NCI-H446 treated with DMSO at 0.1 percent for 48 hours (cell line): ENCODE measurements at regions not wholly inside any gene's neighbourhood (a gene's known extent, or its start where the extent isn't known, plus 50 kb on each side); places are given as distances from the start of the nearest gene placed in this dataset.

Experiments
- DNase-seq: peaks from one replicate; lab custom pipeline; 2025; lab: John Stamatoyannopoulos, UW

DNA sequence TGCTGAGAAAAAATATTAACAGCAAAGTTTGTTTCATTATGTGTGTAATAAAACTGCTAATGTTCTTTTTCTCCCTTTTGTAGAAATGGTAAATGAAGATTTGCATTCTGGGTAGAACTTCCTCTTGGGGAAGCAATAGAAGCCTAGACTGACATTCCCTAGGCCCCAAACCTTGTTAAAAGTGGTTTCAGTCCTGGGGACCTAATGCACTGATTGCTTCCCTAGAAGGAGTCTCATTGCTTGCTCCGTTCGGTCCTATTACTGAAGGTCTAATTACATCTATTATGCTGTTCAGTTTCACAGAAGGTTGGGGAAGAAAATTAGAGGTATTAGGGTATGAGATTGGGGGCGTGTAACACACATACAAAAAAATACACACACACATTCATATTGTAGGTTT, 893.8 kb downstream of the TLE4 start:
- DNase-seq = no peak

DNA sequence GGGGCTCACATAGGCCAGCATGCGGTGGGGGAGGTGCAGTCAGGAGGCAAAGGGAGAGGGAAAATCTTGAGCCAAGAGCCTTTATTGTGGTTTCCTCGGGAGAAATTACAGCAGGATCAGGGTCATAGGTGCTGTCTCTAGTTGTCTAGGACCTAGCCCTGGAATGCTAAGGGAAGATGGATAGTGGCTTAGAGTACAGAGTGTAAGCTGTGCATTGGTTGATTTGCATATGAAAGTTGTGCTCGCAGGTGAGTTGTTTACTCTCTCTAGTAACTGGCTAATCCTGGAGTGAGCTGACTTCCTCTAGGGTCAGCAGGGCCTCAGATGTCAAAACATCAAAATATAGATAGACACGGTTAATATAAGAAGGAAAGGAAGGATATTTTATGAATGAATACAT, 877.7 kb downstream of the TLE4 start:
- DNase-seq = no peak

DNA sequence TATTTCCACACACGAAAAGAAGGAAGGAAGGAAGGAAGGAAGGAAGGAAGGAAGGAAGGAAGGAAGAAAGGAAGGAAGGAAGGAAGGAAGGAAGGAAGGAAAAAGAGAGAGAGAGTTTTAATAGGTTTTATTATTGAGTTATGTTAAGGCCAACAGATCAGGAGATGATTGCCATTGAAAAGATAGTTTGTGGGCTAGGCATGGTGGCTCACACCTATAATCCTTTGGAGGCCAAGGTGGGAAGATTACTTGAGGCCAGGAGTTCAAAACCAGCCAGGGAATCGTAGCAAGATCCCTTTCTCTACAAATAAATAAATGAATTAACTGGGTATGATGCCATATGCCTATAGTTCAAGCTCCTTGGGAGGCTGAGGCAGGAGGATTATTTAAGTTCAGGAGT, 877.2 kb downstream of the TLE4 start:
- no peak for DNase-seq

- no peak for DNase-seq
These were observed 876.1 kb downstream of the TLE4 start for GRCh38 chr9:80447876-80448275.

DNA sequence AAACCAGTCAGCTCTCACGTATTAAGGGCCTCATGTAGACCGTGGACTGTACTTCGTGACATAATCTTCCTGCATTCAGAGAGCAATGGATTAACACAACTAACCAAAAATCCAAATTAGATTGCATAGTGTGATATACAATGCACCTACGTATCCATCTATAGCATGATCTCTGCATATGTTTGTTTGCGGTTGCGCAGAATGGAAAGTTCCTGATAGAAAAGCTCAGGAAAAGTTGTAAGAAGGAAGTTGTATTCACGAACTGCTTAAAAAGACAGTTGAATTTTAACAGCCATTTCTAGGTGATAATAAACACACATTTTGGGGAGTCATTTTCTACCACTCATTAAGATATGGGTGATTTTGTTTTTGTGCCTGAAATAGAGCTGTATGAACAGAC, 869.0 kb downstream of the TLE4 start:
- DNase-seq = no peak

DNA sequence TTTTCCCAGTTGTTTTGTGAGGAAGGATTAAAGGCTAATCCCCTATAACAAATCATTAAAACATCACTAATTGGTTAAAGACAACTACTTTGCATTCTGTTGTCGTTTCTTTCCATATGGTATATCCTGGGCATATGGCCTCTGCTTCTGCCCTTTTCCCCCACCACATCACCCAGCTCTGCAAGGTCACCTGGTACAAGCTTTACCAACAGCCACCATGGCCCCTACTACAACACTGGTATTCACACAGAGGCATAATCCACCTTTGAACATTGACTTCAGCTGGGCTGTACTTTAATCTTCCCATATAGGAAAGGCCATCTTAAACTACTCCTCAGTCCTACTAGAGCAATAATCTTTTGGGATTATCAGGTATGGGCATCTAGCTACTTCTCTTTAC, 866.1 kb downstream of the TLE4 start:
- no peak for DNase-seq

DNA sequence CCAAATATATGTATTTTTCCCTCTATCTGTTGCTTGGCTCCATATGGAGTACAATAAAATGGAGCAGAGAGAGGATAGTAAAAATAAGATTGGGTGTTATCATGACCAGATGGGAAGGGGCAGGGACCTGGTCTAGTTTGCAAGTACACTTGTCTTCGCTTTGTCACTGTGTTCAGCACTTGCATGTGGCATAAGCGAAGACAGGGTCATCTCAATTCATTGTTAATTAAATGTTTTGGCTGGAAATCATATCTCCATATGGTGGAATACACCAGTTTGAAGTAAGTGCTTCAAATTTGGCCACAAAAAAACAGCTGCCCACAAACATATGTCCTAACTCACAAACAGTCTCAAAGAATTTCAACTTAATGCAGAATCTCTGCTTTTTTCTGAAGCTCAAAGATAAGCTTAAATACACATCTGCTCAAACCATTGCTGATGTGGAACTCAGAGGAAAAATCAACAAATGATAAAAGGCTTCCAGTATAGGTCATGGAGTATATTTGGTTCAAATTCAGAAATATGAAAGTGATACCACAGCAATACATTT, 865.4 kb downstream of the TLE4 start:
- peak; percentile 2 for DNase-seq

GRCh38 chr9:80435591-80435990, 863.8 kb downstream of the TLE4 start:
- DNase-seq = peak; percentile 3

GRCh38 chr9:80426992-80427391, 855.2 kb downstream of the TLE4 start:
- DNase-seq = no peak

DNA sequence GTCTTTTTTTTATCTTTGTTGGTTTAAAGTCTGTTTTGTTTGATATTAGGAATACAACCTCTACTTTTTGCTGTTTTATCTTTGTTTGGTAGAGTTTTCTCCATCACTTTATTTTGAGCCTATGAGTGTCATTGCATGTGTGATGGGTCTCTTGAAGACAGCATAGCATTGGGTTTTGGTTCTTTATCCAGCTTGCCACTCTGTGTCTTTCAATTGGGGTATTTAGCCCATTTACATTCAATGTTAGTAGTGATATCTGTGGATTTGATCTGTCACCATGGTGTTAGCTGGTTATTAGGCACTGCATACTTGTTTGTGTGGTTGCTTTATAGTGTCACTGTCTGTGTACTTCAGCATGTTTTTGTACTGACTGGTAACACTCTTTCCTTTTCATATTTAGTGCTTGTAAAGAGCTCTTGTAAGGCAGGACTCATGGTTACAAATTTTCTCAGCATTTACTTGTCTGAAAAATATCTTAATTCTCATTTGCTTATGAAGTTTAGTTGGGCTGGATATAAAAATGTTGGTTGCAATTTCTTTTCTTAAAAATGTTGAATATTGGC, 845.5 kb downstream of the TLE4 start:
- no peak for DNase-seq

DNA sequence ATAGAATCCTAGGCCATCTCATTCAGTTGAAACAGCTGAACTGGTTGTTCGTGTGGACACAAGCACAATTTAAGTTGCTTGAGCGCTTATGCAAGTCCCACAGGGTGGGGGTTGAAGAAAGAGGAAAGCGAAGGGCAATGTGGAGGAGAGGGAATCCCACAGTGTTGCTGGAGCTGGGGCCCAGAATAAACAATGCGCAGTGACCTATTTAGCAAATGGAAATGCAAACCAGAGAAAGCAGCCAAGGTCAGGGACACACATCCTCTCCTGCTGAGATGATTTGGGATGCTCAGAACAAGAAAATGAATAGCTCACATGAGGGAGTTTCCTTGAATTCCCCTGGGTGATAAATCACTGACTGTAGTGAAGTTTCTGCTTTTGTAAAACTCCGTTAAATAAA, 838.3 kb downstream of the TLE4 start:
- DNase-seq = no peak

DNA sequence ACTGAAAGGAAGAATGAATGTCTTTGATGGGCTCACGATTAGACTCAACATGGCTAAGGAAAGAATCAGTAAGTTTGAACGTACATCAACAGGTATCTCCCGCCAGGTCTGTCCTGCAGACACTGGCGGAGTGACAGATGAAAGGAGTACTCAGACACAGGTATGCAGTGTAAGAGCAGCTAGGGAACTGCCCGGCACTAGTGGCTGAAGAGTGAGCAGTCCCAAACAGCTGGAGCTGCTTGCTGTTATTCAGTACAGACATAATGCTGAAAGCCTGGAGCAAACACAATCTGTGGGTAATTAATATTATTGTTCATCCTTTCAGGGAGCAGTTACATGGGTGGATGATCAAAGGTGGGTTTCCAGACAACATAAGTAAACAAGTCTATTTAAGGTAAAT, 835.5 kb downstream of the TLE4 start:
- no peak for DNase-seq

DNA sequence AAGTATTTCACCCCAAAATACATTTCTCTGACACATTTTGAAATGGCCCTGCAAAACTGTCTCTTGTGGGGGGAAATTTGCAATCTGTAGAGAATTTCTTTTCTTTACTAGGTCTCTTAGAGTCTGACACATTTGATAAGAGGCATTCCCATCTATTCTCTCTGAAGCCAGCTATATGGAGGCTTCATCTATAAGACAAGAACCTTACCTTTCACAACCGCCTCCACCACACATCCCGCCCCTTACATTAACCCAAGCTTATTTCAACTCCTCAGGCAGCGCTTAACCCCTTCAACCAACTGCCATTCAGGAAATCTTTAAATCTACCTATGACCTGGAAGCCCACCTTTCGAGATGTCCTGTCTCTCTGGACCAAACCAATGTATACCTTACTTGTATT, 829.5 kb downstream of the TLE4 start:
- no peak for DNase-seq

DNA sequence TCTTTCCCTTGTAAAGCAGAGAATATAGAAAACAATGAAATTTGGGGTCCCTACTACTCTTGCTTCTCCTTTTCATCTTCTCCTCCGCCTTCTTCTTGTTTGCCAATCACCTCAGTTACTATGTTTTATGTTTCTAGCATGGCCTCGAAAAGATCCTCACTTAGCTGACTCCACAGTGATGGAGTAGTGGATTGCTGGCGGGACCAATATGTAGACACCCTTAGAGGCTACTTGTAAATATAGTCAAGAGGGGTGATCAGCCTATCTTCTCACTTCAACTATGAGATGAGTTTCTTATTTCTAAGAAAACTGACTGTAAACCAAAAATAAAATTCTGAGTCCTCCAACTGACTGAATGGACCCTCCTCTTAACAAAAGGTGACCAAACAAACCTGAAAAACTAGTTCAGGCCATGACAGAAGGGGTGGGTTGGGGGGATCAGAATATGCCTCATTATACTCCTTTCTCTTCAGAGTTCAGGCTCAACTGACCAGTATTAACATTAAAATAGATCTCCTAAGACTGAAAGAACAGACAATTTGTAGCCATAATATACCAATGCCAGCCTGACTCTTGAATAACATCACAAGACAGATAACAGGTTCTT, 829.0 kb downstream of the TLE4 start:
- DNase-seq = no peak

- no peak for DNase-seq
These were observed 827.8 kb downstream of the TLE4 start for GRCh38 chr9:80399606-80400005.

DNA sequence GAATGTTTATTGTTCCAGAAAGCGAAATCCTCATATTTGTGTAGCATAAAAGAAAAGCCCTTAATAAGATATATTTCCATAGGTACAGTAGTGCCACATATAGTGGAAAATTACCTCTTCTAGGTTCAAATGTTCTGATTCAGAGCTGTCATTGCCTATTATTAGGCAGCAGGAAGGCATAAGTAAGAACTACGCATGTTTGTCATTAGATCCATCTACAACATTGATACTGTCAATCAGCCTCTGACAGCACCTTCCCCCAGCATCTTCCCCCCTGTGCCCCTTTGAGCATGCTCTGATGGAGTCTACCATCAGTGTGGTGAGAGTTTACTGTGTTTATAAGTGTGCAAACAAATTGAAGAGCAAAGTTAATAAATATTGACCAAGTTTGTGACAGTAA, 816.1 kb downstream of the TLE4 start:
- no peak for DNase-seq

- DNase-seq = no peak
These were observed 813.5 kb downstream of the TLE4 start for GRCh38 chr9:80385246-80385645.

DNA sequence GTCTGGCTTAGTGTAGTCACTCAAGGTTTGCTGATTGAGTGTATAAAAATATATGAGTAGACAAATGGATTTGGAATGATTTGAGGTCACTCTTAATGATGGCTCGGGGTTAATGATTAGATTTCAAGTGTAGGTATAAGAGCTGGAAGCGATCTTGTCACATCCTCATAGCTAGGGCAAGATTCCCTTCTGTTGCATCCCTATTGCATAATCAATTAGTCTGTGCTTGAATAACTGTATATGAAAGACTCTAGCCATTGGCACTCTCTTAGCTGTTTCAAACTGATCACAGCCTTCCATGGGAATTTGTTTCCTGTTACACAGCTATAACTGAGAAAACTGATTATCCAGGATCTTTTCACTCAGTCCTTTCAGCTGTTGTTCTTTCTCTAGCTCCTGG, 811.6 kb downstream of the TLE4 start:
- DNase-seq = no peak

DNA sequence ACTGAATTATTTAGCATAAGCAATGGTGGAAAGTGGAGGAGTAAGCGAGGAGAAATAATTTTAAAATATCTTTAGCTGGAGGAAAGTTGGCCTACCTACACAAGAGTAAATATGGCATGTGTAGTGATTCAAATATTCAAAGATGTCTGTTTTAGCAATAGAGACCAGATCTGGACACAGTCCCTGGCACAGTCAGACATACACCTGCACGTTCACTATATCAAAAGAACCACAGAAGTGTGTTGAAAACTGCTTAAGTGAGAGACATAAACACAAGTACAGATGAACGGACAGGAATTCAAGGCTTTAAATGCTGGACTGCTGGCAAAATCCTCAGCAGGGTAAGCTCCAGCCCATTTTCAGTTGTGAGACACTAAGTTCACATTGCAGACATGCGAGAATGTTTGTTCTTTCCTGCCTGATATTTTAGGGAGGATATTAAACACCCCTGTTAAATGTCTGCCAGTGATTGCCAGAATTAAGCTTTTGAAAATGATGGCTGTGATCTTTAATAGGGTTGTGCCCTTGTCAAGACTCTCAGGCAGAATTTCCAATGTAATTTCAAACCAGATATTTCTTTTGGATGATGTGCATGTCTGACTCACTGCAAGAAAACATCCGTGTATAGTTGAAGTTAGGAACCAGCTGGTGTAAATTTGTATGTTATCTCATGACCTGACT, 810.6 kb downstream of the TLE4 start:
- DNase-seq = no peak

DNA sequence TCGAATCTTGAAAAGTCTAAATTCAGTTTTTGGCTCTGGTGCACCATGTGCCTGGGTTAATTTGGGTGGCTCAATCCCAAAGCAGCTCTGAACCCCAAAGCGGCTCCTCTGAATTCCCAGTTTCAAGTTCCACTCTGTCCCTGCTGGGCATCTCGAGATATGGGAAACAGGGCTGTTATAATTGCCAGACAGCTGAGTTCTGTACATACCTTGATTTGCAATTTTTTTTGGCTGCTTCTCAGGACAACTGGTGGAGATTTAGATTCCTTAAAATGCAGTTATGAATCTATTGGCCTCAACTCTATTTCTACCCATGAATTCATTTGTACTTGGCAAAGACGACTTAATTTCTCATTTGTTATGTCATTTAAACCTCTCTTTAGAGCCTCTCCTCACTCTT, 808.5 kb downstream of the TLE4 start:
- DNase-seq = no peak

DNA sequence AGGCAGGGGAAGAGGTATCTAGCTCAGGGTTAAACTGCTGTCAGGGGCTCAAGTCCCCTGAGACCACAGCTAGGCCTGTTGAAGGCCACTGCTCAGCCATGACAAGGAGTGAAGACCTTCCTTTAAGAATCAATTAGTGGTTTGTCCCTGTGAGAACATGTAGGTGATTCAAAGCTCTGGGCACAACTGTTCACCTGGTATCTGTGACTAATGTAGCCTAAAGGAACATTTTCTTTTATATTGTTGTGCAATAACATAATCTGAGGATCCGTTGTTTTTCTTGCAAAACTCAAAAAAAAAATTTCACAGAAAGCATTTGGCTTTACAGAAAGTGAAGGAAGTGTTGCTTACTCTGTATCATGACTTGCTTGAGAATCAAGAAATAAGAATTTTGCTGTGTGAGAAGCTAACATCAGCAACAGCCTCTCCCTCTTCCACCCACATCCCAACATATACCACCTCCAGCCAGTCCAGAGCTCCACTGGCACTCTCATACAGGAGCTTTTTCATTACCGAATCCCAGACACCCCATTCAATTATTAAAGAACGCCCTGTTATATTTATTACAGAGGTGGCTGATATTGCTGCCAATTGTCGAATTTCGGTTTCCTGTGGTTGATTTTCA, 807.0 kb downstream of the TLE4 start:
- DNase-seq = no peak

GRCh38 chr9:80376180-80376579, 804.4 kb downstream of the TLE4 start:
- no peak for DNase-seq

DNA sequence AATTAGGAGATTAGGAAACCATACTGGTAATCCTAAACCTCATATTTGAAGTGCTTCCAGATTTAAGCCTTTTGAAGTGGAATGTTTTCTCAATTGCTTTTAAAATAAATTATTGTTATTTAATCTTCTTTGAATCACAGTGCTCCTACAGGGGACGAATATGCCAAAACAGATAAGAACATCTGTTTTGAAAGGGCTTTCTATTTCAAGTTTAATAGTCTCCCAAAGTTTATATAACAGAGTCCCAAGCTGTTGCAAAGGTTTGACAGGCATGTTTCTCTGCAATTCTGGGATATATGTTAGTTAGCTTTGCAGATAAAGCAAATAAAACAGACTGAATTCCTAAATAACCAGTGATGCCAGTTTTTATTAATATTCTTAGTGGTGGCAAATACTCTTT, 803.7 kb downstream of the TLE4 start:
- no peak for DNase-seq
